HEK293 (cell line): ENCODE measurements at regions not wholly inside any gene's neighbourhood (a gene's known extent, or its start where the extent isn't known, plus 50 kb on each side); places are given as distances from the start of the nearest gene placed in this dataset.

Source experiments
- CTCF ChIP-seq: fragments of 450-650 bp; formaldehyde crosslinking; IDR thresholded peaks from 2 replicates; pipeline ENCODE4 v1.5.1; 2016; ENCODE audit warnings: missing biosample characterization, missing genetic modification characterization
- PRDM4 ChIP-seq: fragments of 450-650 bp; formaldehyde crosslinking; IDR thresholded peaks from 2 replicates; pipeline ENCODE4 v1.5.1; 2017; ENCODE audit warnings: missing biosample characterization, missing genetic modification characterization
- REST ChIP-seq: fragments of 450-650 bp; formaldehyde crosslinking; IDR thresholded peaks from 2 replicates; pipeline ENCODE4 v1.5.1; 2016; ENCODE audit warnings: missing biosample characterization, missing genetic modification characterization
- ZBTB1 ChIP-seq: fragments of 450-650 bp; formaldehyde crosslinking; IDR thresholded peaks from 2 replicates; pipeline ENCODE4 v1.5.1; 2016; ENCODE audit warnings: missing biosample characterization, missing genetic modification characterization
- ZBTB11 ChIP-seq: fragments of 450-650 bp; formaldehyde crosslinking; conservative IDR thresholded peaks from 2 replicates; pipeline ENCODE4 v1.5.1; 2016; ENCODE audit warnings: low read depth, missing biosample characterization, missing genetic modification characterization
- ZBTB21 ChIP-seq: fragments of 450-650 bp; formaldehyde crosslinking; IDR thresholded peaks from 2 replicates; pipeline ENCODE4 v1.5.1; 2017; ENCODE audit warnings: missing biosample characterization, missing genetic modification characterization
- ZBTB8A ChIP-seq: fragments of 450-650 bp; formaldehyde crosslinking; IDR thresholded peaks from 2 replicates; pipeline ENCODE4 v1.5.1; 2016; ENCODE audit warnings: missing biosample characterization, missing genetic modification characterization
- ZNF366 ChIP-seq: fragments of 450-650 bp; formaldehyde crosslinking; conservative IDR thresholded peaks from 2 replicates; pipeline ENCODE4 v1.5.1; 2016; ENCODE audit warnings: missing biosample characterization, missing genetic modification characterization

GRCh38 chr2:228646061-228646460 is 464.6 kb upstream of the SPHKAP start:
- TF ChIP-seq ZBTB21 (tag by site-specific recombination) (no peak), CTCF (no peak), REST (tag by site-specific recombination) (no peak), PRDM4 (tag by site-specific recombination) (no peak), ZBTB8A (tag by site-specific recombination) (no peak), ZNF366 (tag by site-specific recombination) (no peak), ZBTB11 (tag by site-specific recombination) (no peak), ZBTB1 (no peak)
